ENCODE measurements at regions not wholly inside any gene's neighbourhood (a gene's known extent, or its start where the extent isn't known, plus 50 kb on each side); places are given as distances from the start of the nearest gene placed in this dataset.

- no peaks in the 10 kb centered on the region for H3K36me3 ChIP-seq (replicated peaks)
Observed at GRCh38 chr9:89755821-89756220, 151.0 kb downstream of the GADD45G start.

GRCh38 chr9:89756891-89757537, 152.2 kb downstream of the GADD45G start:
- Histone ChIP-seq H3K27me3 (replicated peaks) (no peaks in the 10 kb centered on the region), H3K27ac (no peak overlapping the region), H3K4me3 (ENCODE audit: low read depth, low read length) (no peak overlapping the region), H3K36me3 (replicated peaks) (no peaks in the 10 kb centered on the region)
- no peak for TF ChIP-seq CTCF (IDR thresholded peaks at IDR 0.05; ENCODE audit: low read depth, low read length, missing control alignments)
- DNase-seq, result no peak
- in situ Hi-C loops (cut with HindIII; ENCODE audit: low pct_ligation_motif_present, low sequenced_read_pairs), result no loop called here

More at GRCh38 chr9:89755821-89756220, 151.0 kb downstream of the GADD45G start:
- Histone ChIP-seq H3K27ac (no peak overlapping the region), H3K4me3 (ENCODE audit: low read depth, low read length) (no peak overlapping the region), H3K27me3 (replicated peaks) (no peaks in the 10 kb centered on the region)
- in situ Hi-C loops (cut with HindIII; ENCODE audit: low pct_ligation_motif_present, low sequenced_read_pairs), result no loop called here
- no peak for DNase-seq
- TF ChIP-seq CTCF (IDR thresholded peaks at IDR 0.05; ENCODE audit: low read depth, low read length, missing control alignments), result no peak

GRCh38 chr9:89757776-89758528, 153.1 kb downstream of the GADD45G start:
- Histone ChIP-seq H3K36me3 (replicated peaks) (no peaks in the 10 kb centered on the region), H3K27me3 (replicated peaks) (no peaks in the 10 kb centered on the region), H3K27ac (no peak overlapping the region), H3K4me3 (ENCODE audit: low read depth, low read length) (no peak overlapping the region)
- TF ChIP-seq CTCF (IDR thresholded peaks at IDR 0.05; ENCODE audit: low read depth, low read length, missing control alignments), result no peak
- in situ Hi-C loops (cut with HindIII; ENCODE audit: low pct_ligation_motif_present, low sequenced_read_pairs), result no loop called here
- DNase-seq, result no peak

- in situ Hi-C loops (cut with HindIII; ENCODE audit: low pct_ligation_motif_present, low sequenced_read_pairs), result no loop called here
- Histone ChIP-seq H3K27ac (no peak overlapping the region), H3K4me3 (ENCODE audit: low read depth, low read length) (no peak overlapping the region), H3K27me3 (replicated peaks) (no peaks in the 10 kb centered on the region), H3K36me3 (replicated peaks) (no peaks in the 10 kb centered on the region)
- no peak for DNase-seq
- no peak for TF ChIP-seq CTCF (IDR thresholded peaks at IDR 0.05; ENCODE audit: low read depth, low read length, missing control alignments)
Observed at GRCh38 chr9:89759572-89759971, 154.8 kb downstream of the GADD45G start.

- in situ Hi-C loops (cut with HindIII; ENCODE audit: low pct_ligation_motif_present, low sequenced_read_pairs), result no loop called here
- H3K36me3 ChIP-seq (replicated peaks), result no peaks in the 10 kb centered on the region
- TF ChIP-seq CTCF (IDR thresholded peaks at IDR 0.05; ENCODE audit: low read depth, low read length, missing control alignments), result no peak
- no peak overlapping the region for H3K27ac ChIP-seq
- DNase-seq, result no peak
- no peak overlapping the region for H3K4me3 ChIP-seq (ENCODE audit: low read depth, low read length)
- H3K27me3 ChIP-seq (replicated peaks), result no peaks in the 10 kb centered on the region
Observed at GRCh38 chr9:89760123-89760522, 155.3 kb downstream of the GADD45G start.

Measured in brain microvascular endothelial cell (primary cell).